Heart right ventricle (tissue), 16 donors: ENCODE measurements at regions not wholly inside any gene's neighbourhood (a gene's known extent, or its start where the extent isn't known, plus 50 kb on each side); places are given as distances from the start of the nearest gene placed in this dataset.

Experiments used
- ATAC-seq, 8 donors: fragments of 200-7000 bp; cut with Tn5 transposase; one replicate each; pipeline ENCODE4 v1.9.1; 2020; ENCODE audit warnings: mild to moderate bottlenecking in 8 of 8, moderate library complexity in 8 of 8, moderate number of reproducible peaks in 1 of 8
- DNase-seq, 2 donors: peaks; one replicate each; pipeline ENCODE4 v3.0.0-alpha.2; 2020
- H3K27ac ChIP-seq, 10 donors: fragments of 200-600 bp; sonication (generic) in 2 of 10; one replicate each; pipeline versions ENCODE4 v1.5.0 to v1.8.0; 2020 to 2022; ENCODE audit warnings: mild to moderate bottlenecking in 3 of 10
- H3K27me3 ChIP-seq, 7 donors: fragments of 200-600 bp; one replicate each; pipeline ENCODE4 v1.8.0; 2021 to 2022; ENCODE audit warnings: mild to moderate bottlenecking in 2 of 7
- H3K36me3 ChIP-seq, 9 donors: fragments of 200-600 bp; sonication (generic) in 1 of 9; one replicate each; pipeline versions ENCODE4 v1.5.0 to v1.8.0; 2020 to 2022; ENCODE audit warnings: mild to moderate bottlenecking in 2 of 9
- H3K4me1 ChIP-seq, 9 donors: fragments of 200-600 bp; sonication (generic) in 1 of 9; one replicate each; pipeline versions ENCODE4 v1.5.0 to v1.8.0; 2020 to 2022; ENCODE audit warnings: mild to moderate bottlenecking in 4 of 9
- H3K4me3 ChIP-seq, 10 donors: fragments of 200-600 bp; sonication (generic) in 2 of 10; one replicate each; pipeline versions ENCODE4 v1.5.0 to v1.8.0; 2020 to 2022; ENCODE audit warnings: mild to moderate bottlenecking in 7 of 10, moderate library complexity in 2 of 10
- H3K9me3 ChIP-seq, 11 donors: fragments of 200-600 bp in 10 of 11; sonication (generic) in 2 of 11; one replicate each; pipeline versions ENCODE4 v1.5.0 to v1.8.0; 2013 to 2022; ENCODE audit warnings: mild to moderate bottlenecking in 2 of 11, control low read depth in 1 of 11, moderate library complexity in 1 of 11
- WGBS, 2 donors: extraction: QIAGEN DNeasy Blood & Tissue Kit; methylation state at CpG; one replicate each; pipeline ENCODE4 v1.1.7; 2013; ENCODE audit warnings: inconsistent platforms in 1 of 2; 5-methylcytosine and 5-hydroxymethylcytosine counted together
- intact Hi-C, 10 donors: fragments of 100-400 bp; cut with DNase I; formaldehyde crosslinking; loops; one replicate each; pipeline versions ENCODE4 v1.11.1 to v1.14.2; 2022
- TF ChIP-seq, protein P1 (sequence below), 9 donors: fragments of 200-600 bp; sonication (generic) in 2 of 9; IDR thresholded peaks; one replicate each; pipeline versions ENCODE4 v1.5.0 to v1.8.0; 2021 to 2022; ENCODE audit warnings: antibody characterized with exemption in 9 of 9, mild to moderate bottlenecking in 5 of 9, moderate library complexity in 1 of 9
- donor health status: Arrhythmogenic right ventricular cardiomyopathy.
- donor health status: ischemic (EF 13 %, LVEDD 7.1; RV severe dilation, severe dysfunction).
- donor health status: healthy with polysubstance abuse.
- donor health status: DM: no; HTN: yes; CAD: no.
- donor health status: DM: no; HTN: no; CAD: no.
- donor health status: ischemic (EF 25% LVEDD 6.9; RV normal size, moderate dysfunction).
- donor health status: ischemic (EF 25% LVEDD 5.7; RV mildly dilated, moderate dysfunction).
- donor health status: healthy.
- donor health status: DM: yes; HTN: yes; CAD: no.
- donor health status: Ischemic cardiomyopathy.
- donor health status: ischemic (EF 35%, LVEDD 5.7; RV mildly dilated, moderate dysfunction).
- donor health status: nonischemic (EF 11% LVEDD 7.7; RV severe dilation, severe dysfunction).
- donor health status: DM: yes; HTN: yes; CAD: no.
- donor health status: PGD.
- donor health status: ischemic (EF 29% LVEDD 5.4; RV normal size, mild dysfunction).
- donor health status: nonischemic (EF 23%, LVEDD 6.1; RV moderate dilation, normal function).

GRCh38 chr2:107729440-107729839 is 97.3 kb upstream of the RGPD4 start:
- no peaks in the 10 kb centered on the region for H3K4me1 ChIP-seq
- no peak overlapping the region for H3K4me3 ChIP-seq
- H3K27me3 ChIP-seq: no peaks in the 10 kb centered on the region
- TF ChIP-seq, protein P1, sequence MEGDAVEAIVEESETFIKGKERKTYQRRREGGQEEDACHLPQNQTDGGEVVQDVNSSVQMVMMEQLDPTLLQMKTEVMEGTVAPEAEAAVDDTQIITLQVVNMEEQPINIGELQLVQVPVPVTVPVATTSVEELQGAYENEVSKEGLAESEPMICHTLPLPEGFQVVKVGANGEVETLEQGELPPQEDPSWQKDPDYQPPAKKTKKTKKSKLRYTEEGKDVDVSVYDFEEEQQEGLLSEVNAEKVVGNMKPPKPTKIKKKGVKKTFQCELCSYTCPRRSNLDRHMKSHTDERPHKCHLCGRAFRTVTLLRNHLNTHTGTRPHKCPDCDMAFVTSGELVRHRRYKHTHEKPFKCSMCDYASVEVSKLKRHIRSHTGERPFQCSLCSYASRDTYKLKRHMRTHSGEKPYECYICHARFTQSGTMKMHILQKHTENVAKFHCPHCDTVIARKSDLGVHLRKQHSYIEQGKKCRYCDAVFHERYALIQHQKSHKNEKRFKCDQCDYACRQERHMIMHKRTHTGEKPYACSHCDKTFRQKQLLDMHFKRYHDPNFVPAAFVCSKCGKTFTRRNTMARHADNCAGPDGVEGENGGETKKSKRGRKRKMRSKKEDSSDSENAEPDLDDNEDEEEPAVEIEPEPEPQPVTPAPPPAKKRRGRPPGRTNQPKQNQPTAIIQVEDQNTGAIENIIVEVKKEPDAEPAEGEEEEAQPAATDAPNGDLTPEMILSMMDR (IDR thresholded peaks at IDR 0.05): no peak
- WGBS, 2 donors: 67 to 68% methylated on average over 3 of the region's 3 CpGs
- intact Hi-C loops: no loop called here
- no peak overlapping the region for H3K27ac ChIP-seq
- peaks cover 0 to 7% (median 0%) of the 10 kb centered on the region in 11 donors for H3K9me3 ChIP-seq
- no peak for DNase-seq
- H3K36me3 ChIP-seq: no peaks in the 10 kb centered on the region
- no peak for ATAC-seq

- H3K4me1 ChIP-seq: no peaks in the 10 kb centered on the region
- TF ChIP-seq, protein P1 (IDR thresholded peaks at IDR 0.05): no peak
- WGBS, 2 donors: 62 to 66% methylated on average over 2 of the region's 2 CpGs
- DNase-seq (no peak), ATAC-seq (no peak)
- intact Hi-C loops: no loop called here
- H3K27ac ChIP-seq: no peak overlapping the region
- no peaks in the 10 kb centered on the region for H3K36me3 ChIP-seq
- no peak overlapping the region for H3K4me3 ChIP-seq
- no peaks in the 10 kb centered on the region for H3K27me3 ChIP-seq
- H3K9me3 ChIP-seq: peaks cover 0 to 2% (median 0%) of the 10 kb centered on the region in 11 donors
These were observed 95.8 kb upstream of the RGPD4 start for GRCh38 chr2:107730898-107731297.

DNA sequence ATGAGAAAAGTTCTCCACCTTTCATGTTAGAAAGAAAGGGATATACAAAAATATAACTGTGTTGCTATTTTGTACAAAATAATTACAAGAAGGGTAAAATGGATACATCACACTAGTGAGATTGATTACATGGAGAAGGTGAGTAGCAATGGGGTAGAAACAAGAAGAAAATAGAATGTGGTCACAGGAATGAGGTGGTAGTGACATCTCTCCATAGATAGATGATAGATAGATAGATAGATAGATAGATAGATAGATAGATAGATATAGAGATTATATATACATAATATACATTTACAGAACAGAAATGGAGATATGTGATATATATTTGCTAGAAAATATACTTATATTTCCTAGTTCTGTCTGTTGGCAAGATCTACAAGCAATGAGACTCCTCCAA is 95.3 kb upstream of the RGPD4 start:
- no peaks in the 10 kb centered on the region for H3K36me3 ChIP-seq
- DNase-seq: no peak
- H3K27ac ChIP-seq: no peak overlapping the region
- intact Hi-C loops: no loop called here
- no peak overlapping the region for H3K4me3 ChIP-seq
- TF ChIP-seq, protein P1 (IDR thresholded peaks at IDR 0.05): no peak
- H3K9me3 ChIP-seq: no peaks in the 10 kb centered on the region
- no peaks in the 10 kb centered on the region for H3K4me1 ChIP-seq
- no peaks in the 10 kb centered on the region for H3K27me3 ChIP-seq
- no peak for ATAC-seq

DNA sequence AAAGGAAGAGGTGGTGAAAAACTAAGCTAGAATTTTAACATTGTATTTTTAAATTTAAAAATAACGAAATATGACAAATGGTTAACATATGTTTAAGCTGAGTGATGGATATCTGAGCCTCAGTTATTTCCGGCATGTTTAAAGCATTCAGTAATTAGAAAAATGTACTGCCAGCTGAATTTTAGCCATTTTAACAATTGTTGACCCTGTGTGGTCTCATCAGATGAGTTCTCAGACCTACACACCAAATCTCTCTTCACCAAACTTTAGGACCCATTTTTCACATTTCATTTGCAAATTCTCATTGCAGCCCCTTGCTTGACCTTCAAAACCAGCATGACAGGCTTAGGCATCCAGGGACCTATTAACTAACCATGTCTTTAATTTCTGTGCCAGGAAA is 91.5 kb upstream of the RGPD4 start:
- TF ChIP-seq, protein P1 (IDR thresholded peaks at IDR 0.05): no peak
- H3K36me3 ChIP-seq: no peaks in the 10 kb centered on the region
- WGBS, 2 donors: 73 to 82% methylated on average over 2 of the region's 2 CpGs
- no peak for ATAC-seq
- intact Hi-C loops: loop anchor here in 1 of 10 donors (5.0 kb wide), 1 partner anchor 48 kb away; no protein-coding TSS in a partner anchor
- no peaks in the 10 kb centered on the region for H3K27me3 ChIP-seq
- H3K4me3 ChIP-seq: no peak overlapping the region
- no peak overlapping the region for H3K27ac ChIP-seq
- H3K4me1 ChIP-seq: no peaks in the 10 kb centered on the region
- no peaks in the 10 kb centered on the region for H3K9me3 ChIP-seq
- no peak for DNase-seq

DNA sequence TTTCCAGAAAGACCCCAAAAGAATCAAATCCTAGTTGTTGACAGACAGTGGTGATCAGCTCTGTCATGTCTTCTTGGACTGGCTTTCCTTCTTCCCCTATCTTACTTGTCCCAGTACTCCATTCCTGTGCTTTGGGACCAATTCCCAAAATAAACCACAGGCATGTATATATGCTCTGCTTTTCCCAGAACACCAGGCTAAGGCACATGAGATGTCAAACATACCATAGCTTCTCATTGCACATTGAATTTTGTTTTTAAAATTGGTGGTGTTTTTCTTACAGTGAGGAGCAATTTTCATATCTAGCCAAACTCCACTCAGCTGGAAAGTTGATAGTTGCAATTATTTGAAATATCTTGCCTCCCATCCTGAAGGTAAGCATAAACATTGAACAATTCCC is 88.9 kb upstream of the RGPD4 start:
- Histone ChIP-seq H3K36me3 (no peaks in the 10 kb centered on the region), H3K27ac (no peak overlapping the region), H3K4me3 (no peak overlapping the region), H3K9me3 (no peaks in the 10 kb centered on the region), H3K27me3 (no peaks in the 10 kb centered on the region), H3K4me1 (no peaks in the 10 kb centered on the region)
- TF ChIP-seq, protein P1 (IDR thresholded peaks at IDR 0.05): no peak
- DNase-seq (no peak), ATAC-seq (no peak)
- intact Hi-C loops: loop anchor here in 1 of 10 donors (5.0 kb wide), 1 partner anchor 50 kb away; no protein-coding TSS in a partner anchor
